NCI-H460 (cell line): ENCODE measurements at regions not wholly inside any gene's neighbourhood (a gene's known extent, or its start where the extent isn't known, plus 50 kb on each side); places are given as distances from the start of the nearest gene placed in this dataset.
"Not testable (repeated sequence)": the region's sequence is repeated elsewhere in the genome, so short reads cannot be mapped to it uniquely, and the experiment has no call there.

Experiments
- DNase-seq: peaks from one replicate; pipeline ENCODE4 v3.0.0-alpha.2; 2016; ENCODE audit warnings: low read depth; ENCODE audit errors: extremely low read depth

DNA sequence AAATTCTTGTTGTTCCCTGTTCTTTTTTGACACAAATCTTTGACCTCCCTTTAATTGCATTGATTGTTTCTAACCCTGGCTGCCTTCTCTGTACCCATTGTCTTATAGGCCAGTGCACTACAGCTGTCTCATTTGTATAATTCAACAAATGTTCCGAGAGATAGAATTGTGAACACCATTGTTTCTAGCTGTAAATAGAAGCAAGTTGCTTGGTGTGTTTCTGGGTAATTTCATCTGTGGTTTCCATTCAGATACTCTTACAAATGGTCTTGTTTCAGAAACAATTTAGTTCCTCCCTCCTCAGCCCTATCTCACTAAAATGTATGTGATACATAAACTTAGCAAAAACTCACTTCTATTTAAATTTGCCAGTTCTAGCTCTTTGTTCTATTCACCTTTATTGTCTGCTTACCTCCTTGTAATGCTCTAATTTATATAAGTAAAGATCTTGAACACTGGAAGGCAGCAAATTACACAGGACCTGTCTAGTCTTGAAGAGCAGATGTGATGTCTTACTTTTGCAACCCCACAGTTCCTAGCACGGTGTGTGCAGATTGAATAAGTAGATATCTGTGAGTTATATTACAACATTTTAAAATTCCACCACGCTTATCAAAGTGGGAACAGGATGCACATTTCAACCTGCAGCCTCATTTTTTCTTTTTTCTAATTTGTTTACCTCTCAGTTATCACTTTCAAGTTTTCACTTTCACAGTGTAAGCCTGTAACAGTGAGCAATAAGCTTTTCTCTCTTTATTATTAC lies 515.6 kb upstream of the ZP4 start:
- no peak for DNase-seq

DNA sequence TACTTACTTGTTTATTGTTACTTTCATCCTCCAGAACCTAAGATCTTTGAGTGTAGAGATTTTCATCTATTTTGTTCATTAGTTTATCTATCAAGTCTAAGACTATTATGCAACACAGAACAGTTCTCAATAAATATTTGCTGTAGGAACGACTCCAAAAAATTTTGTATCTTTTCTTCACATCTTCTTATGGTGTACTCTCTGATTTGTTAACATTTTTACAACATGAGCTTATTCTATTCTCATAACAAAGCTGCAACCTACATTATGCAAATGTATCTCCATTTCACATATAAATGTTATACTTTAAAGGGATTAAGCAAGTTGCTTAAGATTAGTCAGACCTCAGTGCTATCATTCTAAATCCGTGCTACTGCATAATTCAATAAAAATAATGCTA lies 514.2 kb upstream of the ZP4 start:
- DNase-seq: no peak

GRCh38 chr1:238404481-238404880 lies 513.8 kb upstream of the ZP4 start:
- no peak for DNase-seq

DNA sequence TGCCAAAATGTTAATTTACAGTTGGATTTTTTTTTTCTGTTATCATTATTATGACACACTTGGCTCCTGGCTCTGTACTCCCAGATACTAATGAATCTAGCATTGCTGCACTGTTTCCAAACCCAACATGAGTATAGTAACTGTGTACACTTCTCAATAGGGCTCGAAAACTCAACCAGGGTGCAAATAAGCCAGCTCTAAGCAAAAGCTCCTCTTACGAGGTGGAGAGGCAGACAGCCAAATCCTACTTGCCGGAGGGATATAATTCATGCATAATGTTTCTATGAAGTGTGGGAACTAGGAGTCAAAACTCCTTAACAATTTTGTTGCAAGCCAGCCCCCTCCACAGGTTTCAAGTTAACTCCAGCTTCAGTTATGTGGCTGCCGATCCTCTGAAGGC lies 510.4 kb upstream of the ZP4 start:
- DNase-seq: no peak

GRCh38 chr1:238399558-238399957 lies 508.8 kb upstream of the ZP4 start:
- DNase-seq: no peak

DNA sequence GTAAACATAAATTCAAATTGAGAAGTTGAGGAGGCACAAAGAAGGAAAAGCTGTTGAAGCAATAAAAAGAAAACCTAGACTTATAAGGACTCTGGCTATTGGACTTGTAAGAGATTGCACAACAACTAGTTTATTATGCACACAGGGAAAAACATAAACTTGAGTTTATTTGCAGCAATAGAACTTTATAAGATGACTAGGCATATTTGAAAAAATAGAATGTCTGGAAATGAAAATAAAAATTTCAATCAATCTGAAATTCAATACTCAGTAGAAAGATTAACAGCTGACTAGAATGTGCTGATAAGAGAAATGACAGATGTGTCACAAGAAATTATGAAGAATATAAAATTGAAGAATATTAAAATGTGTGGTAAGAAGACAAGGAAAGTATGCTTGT lies 505.4 kb upstream of the ZP4 start:
- DNase-seq: no peak

DNA sequence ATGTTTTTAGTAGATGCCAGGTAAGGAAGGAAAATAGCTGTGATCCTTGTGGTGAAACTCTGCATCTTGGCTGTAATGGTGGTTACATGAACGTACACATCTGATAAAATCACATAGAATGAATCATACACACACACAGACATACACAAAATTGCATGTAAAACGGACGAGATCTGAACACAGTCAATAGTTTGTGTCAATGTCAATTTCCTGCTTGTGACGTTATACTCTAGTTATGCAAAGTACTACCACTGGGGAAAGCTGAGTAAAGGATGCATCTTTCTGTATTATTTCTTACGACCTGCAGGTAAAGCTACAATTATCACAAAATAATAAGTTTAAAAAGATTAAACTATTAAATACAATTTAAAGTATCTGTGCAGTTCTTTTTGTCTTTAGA lies 493.7 kb upstream of the ZP4 start:
- no peak for DNase-seq

GRCh38 chr1:238380167-238380566 lies 489.4 kb upstream of the ZP4 start:
- DNase-seq: no peak

GRCh38 chr1:238379446-238379845 lies 488.7 kb upstream of the ZP4 start:
- not testable (repeated sequence) for DNase-seq

GRCh38 chr1:238377280-238377919 lies 486.7 kb upstream of the ZP4 start:
- no peak for DNase-seq

GRCh38 chr1:238370599-238370998 lies 479.9 kb upstream of the ZP4 start:
- no peak for DNase-seq

GRCh38 chr1:238364214-238364892 lies 473.6 kb upstream of the ZP4 start:
- no peak for DNase-seq

- DNase-seq: no peak
These were observed 469.8 kb upstream of the ZP4 start for GRCh38 chr1:238360474-238360873.

- no peak for DNase-seq
These were observed 459.7 kb upstream of the ZP4 start for GRCh38 chr1:238350471-238350870.

DNA sequence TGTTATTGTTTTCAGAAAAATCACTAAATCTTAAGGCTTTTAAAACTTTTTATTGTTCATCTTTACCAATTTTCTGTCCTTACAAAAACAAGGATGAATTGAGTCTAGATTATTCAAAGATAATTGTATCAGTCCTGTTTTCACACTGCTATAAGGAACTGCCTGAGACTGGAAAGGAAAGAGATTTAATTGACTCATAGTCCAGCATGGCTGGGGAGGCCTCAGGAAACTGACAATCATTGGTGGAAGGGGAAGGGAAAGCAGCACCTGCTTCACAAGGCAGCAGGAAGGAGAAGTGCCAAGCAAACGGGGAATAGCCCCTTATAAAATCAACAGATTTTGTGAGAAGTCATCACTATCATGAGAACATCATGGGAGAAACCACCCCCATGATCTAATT lies 455.6 kb upstream of the ZP4 start:
- DNase-seq: no peak

- DNase-seq: no peak
These were observed 455.1 kb upstream of the ZP4 start for GRCh38 chr1:238345837-238346236.

DNA sequence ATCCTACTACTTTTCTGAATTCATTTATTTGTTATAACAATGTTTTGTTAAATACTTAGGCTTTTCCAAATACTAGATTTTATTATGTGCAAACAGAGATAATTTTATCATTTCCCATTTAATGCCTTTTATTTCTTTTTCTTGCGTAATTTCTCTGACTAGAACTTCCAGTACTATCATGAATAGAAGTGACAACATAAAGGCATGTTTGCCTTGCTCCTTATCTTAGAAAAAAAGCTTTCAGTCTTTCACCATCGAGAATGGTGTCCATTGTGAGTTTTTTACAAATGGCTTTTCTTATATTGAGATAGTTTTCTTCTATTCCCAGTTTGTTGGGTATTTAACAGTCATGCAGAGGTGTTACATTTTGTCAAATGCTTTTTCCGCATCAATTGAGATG lies 453.1 kb upstream of the ZP4 start:
- DNase-seq: no peak

GRCh38 chr1:238341395-238341794 lies 450.7 kb upstream of the ZP4 start:
- DNase-seq: no peak

- no peak for DNase-seq
These were observed 450.3 kb upstream of the ZP4 start for GRCh38 chr1:238340989-238341388.

GRCh38 chr1:238336531-238336930 lies 445.8 kb upstream of the ZP4 start:
- DNase-seq: no peak

- no peak for DNase-seq
These were observed 443.4 kb upstream of the ZP4 start for GRCh38 chr1:238334170-238334569.

DNA sequence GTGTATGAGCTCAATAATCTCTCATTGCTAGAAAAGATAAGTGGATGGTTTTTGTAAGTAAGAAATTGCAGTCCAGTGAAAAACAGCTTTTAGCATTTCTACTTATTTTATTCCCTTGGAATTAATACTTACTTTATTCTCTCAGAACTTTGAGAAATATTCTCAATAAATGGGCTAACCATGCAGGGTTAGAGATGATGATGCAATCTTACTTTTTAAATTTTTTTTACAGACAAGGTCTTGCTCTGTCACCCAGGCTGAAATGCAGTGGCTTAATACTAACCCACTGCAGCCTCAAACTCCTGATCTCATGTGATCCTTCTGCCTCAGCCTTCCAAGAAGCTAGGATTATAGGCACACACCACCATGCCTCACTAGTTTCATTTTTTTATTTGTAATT lies 440.8 kb upstream of the ZP4 start:
- no peak for DNase-seq
